ENCODE measurements at regions not wholly inside any gene's neighbourhood (a gene's known extent, or its start where the extent isn't known, plus 50 kb on each side); places are given as distances from the start of the nearest gene placed in this dataset.

DNA sequence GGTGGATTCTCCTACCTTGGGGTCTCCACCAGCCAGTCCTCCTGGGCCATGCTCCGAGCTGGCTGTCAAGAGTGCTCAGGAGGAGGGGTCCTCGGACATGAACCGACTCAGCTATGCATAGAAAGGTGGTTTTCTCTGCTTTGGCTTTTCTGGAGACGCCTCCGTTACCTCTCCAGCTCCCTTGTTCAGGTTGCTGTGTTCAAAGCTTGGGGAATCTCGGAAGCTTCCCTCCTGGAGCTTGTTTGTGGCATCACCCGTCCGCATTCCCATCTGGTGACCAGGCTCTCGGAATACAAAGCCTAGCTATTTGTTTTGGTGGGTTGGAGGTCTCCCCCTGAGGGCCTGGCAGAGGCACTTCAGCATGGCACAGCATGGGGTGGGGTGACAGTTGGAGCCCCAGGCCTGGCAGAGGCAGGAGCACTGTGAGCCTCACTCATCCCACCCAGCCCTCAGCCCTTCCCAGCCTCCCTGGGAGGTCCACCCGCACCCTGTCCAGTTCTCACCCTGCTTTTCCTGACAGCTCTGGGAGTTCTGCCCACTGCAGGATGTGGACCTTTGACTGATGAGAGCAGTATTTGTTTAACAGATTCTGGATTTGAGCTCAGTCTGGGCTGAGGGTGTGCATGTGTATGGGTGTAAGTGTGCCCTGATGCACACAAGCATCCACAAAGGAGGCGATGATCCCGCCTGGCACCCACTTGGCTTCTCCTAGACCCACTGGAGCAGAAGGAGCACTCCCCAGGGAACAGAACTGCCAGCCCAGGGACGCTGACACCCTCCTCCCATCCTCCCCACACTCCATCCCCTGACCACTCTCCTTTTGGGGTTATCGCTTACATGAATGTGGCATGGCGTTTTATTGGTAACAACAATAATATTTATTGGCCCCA, 107.3 kb upstream of the HS6ST1 start:
- intact Hi-C loops (cut with DNase I): no loop called here
- peak overlapping the region; percentile 84 to 89 (median 86) for H3K27ac ChIP-seq
- 62 to 63% methylated on average over 15 of the region's 15 CpGs for WGBS, 2 donors

DNA sequence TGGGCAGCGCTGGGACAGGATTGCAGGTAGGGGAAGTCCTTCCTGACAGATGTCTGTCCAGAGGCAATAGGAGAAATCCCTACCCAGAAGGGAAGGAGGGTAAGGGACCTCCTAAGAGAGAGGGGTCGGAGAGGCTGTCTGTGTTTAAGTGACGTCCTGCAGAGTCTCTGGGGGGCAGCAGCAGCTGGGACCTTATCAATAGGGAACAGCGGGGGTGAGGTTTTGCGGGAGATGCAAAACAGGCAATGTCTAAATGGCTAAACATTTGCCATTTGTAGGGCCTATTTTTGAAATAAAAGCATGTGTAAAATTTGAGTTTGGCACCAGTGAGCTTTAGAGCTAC, 108.7 kb upstream of the HS6ST1 start:
- TF ChIP-seq, protein P1, sequence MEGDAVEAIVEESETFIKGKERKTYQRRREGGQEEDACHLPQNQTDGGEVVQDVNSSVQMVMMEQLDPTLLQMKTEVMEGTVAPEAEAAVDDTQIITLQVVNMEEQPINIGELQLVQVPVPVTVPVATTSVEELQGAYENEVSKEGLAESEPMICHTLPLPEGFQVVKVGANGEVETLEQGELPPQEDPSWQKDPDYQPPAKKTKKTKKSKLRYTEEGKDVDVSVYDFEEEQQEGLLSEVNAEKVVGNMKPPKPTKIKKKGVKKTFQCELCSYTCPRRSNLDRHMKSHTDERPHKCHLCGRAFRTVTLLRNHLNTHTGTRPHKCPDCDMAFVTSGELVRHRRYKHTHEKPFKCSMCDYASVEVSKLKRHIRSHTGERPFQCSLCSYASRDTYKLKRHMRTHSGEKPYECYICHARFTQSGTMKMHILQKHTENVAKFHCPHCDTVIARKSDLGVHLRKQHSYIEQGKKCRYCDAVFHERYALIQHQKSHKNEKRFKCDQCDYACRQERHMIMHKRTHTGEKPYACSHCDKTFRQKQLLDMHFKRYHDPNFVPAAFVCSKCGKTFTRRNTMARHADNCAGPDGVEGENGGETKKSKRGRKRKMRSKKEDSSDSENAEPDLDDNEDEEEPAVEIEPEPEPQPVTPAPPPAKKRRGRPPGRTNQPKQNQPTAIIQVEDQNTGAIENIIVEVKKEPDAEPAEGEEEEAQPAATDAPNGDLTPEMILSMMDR (IDR thresholded peaks at IDR 0.05): no peak
- FAIRE-seq (no peak), ATAC-seq (no peak), DNase-seq (peak in 1 of 6 donors; percentile 6)
- Histone ChIP-seq H3K27ac (no peak overlapping the region), H3K36me3 (no peaks in the 10 kb centered on the region), H3K4me1 (no peaks in the 10 kb centered on the region), H3K9me3 (no peaks in the 10 kb centered on the region), H3K27me3 (no peaks in the 10 kb centered on the region), H3K4me3 (no peak overlapping the region)
- WGBS, 2 donors: 80 to 82% methylated on average over 5 of the region's 5 CpGs
- intact Hi-C loops (cut with DNase I): no loop called here

More for the DNA sequence above, 107.3 kb upstream of the HS6ST1 start:
- FAIRE-seq (no peak), ATAC-seq (peak; percentile 76 to 84 (median 80)), DNase-seq (peak; percentile 39 to 74 (median 68))
- no peaks in the 10 kb centered on the region for H3K36me3 ChIP-seq
- H3K9me3 ChIP-seq: no peaks in the 10 kb centered on the region
- TF ChIP-seq, protein P1 (IDR thresholded peaks at IDR 0.05): no peak
- no peaks in the 10 kb centered on the region for H3K27me3 ChIP-seq
- peak overlapping the region in 1 of 4 donors; percentile 19 for H3K4me3 ChIP-seq
- H3K4me1 ChIP-seq: no peaks in the 10 kb centered on the region

GRCh38 chr2:128428415-128428814, 109.7 kb upstream of the HS6ST1 start:
- Histone ChIP-seq H3K4me3 (no peak overlapping the region), H3K27ac (no peak overlapping the region), H3K4me1 (no peaks in the 10 kb centered on the region), H3K9me3 (no peaks in the 10 kb centered on the region), H3K36me3 (no peaks in the 10 kb centered on the region), H3K27me3 (no peaks in the 10 kb centered on the region)
- intact Hi-C loops (cut with DNase I): no loop called here
- DNase-seq: no peak
- FAIRE-seq: no peak
- no peak for ATAC-seq
- TF ChIP-seq, protein P1 (IDR thresholded peaks at IDR 0.05): no peak
- 85 to 89% methylated on average over 3 of the region's 3 CpGs for WGBS, 2 donors

GRCh38 chr2:128432423-128432822, 113.8 kb upstream of the HS6ST1 start:
- Histone ChIP-seq H3K4me3 (no peak overlapping the region), H3K36me3 (no peaks in the 10 kb centered on the region), H3K27me3 (no peaks in the 10 kb centered on the region), H3K27ac (no peak overlapping the region), H3K4me1 (no peaks in the 10 kb centered on the region), H3K9me3 (no peaks in the 10 kb centered on the region)
- intact Hi-C loops (cut with DNase I): no loop called here
- DNase-seq (no peak), ATAC-seq (no peak), FAIRE-seq (no peak)
- TF ChIP-seq, protein P1 (IDR thresholded peaks at IDR 0.05): no peak
- 81 to 82% methylated on average over 4 of the region's 4 CpGs for WGBS, 2 donors

DNA sequence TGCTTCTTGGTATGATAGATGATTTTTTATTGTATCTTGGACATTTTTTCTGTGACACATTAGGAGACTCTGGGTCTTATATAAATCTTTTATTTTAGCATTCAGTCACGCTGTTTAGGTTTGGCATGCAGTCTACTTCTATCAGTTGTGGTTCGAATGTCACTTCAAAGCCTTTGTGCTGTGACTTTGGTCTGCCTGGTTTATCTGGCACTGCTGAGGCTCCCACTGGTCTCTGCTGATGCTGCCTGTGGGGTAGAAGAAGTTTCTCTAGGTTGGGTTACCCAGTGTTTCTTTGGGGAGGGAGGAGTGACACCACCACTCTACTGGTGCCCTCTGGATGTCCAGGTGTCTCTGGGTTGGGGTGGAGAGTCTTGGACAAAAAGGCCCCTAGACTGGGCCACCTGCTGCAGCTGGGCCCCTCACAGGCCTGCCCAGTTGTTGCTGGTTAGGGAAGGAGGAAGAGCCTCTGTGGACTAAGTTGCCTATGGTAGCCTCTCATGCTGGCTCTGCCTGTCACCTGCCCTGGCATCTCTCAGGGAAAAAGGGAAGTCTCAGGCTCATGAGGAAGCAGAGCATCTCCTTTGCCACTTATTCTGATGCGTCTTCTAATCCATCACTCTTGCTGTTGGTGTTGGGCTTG, 115.4 kb upstream of the HS6ST1 start:
- intact Hi-C loops (cut with DNase I): no loop called here
- no peaks in the 10 kb centered on the region for H3K27me3 ChIP-seq
- DNase-seq: peak in 2 of 6 donors; percentile 7 to 15
- ATAC-seq: no peak
- TF ChIP-seq, protein P1 (IDR thresholded peaks at IDR 0.05): no peak
- no peak for FAIRE-seq
- no peak overlapping the region for H3K27ac ChIP-seq
- no peak overlapping the region for H3K4me3 ChIP-seq
- no peaks in the 10 kb centered on the region for H3K4me1 ChIP-seq
- H3K9me3 ChIP-seq: no peaks in the 10 kb centered on the region
- H3K36me3 ChIP-seq: no peaks in the 10 kb centered on the region
- 90 to 96% methylated on average over 3 of the region's 3 CpGs for WGBS, 2 donors

All from pancreas (tissue), 10 donors.